Upper lobe of left lung (tissue), 4 donors: ENCODE measurements at regions not wholly inside any gene's neighbourhood (a gene's known extent, or its start where the extent isn't known, plus 50 kb on each side); places are given as distances from the start of the nearest gene placed in this dataset.
A peak's percentile ranks its signal among the peaks of the same experiment; 100 is the strongest.

ENCODE experiments used
- CTCF ChIP-seq, 6 experiments: fragments of 450-650 bp in 4 of 6; fragments of 200-600 bp in 2 of 6; sonication (generic) in 2 of 6; IDR thresholded peaks; one replicate each; pipeline ENCODE4 v1.5.1; 2016 to 2019; ENCODE audit warnings: antibody characterized with exemption in 6 of 6
- EP300 ChIP-seq, 4 donors: sonication (generic); formaldehyde crosslinking; IDR thresholded peaks; one replicate each; pipeline ENCODE4 v1.5.1; 2017; ENCODE audit warnings: antibody characterized with exemption in 4 of 4, control low read depth in 2 of 4
- POLR2A ChIP-seq, 4 donors: fragments of 450-650 bp; IDR thresholded peaks; one replicate each; pipeline ENCODE4 v1.5.1; 2016 to 2017; ENCODE audit warnings: antibody characterized with exemption in 4 of 4, mild to moderate bottlenecking in 2 of 4

- TF ChIP-seq CTCF (IDR thresholded peaks at IDR 0.05) (no peak), POLR2A (IDR thresholded peaks at IDR 0.05) (no peak), EP300 (IDR thresholded peaks at IDR 0.05) (peak in 1 of 4 donors; percentile 45)
These were observed 104.7 kb upstream of the TTC29 start for GRCh38 chr4:147050356-147050765.
